ENCODE measurements at regions not wholly inside any gene's neighbourhood (a gene's known extent, or its start where the extent isn't known, plus 50 kb on each side); places are given as distances from the start of the nearest gene placed in this dataset.

GRCh38 chr13:44030615-44031014 is 150.9 kb downstream of the LACC1 start:
- DNase-seq, result no peak
- WGBS, 2 donors, result 80 to 89% methylated on average over 3 of the region's 3 CpGs
- no peak for ATAC-seq
- Histone ChIP-seq H3K4me3 (no peak overlapping the region), H3K27me3 (no peaks in the 10 kb centered on the region), H3K36me3 (no peaks in the 10 kb centered on the region), H3K4me1 (no peaks in the 10 kb centered on the region), H3K9me3 (no peaks in the 10 kb centered on the region), H3K27ac (no peak overlapping the region)
- FAIRE-seq, result no peak
- TF ChIP-seq CTCF (IDR thresholded peaks at IDR 0.05), result no peak
- intact Hi-C loops (cut with DNase I), result no loop called here

GRCh38 chr13:44031555-44031954 is 151.9 kb downstream of the LACC1 start:
- Histone ChIP-seq H3K27ac (no peak overlapping the region), H3K36me3 (no peaks in the 10 kb centered on the region), H3K4me1 (no peaks in the 10 kb centered on the region), H3K27me3 (no peaks in the 10 kb centered on the region), H3K4me3 (no peak overlapping the region), H3K9me3 (no peaks in the 10 kb centered on the region)
- intact Hi-C loops (cut with DNase I), result no loop called here
- TF ChIP-seq CTCF (IDR thresholded peaks at IDR 0.05), result no peak
- no peak for ATAC-seq
- FAIRE-seq, result no peak
- WGBS, 2 donors, result 91 to 93% methylated on average over 2 of the region's 2 CpGs
- no peak for DNase-seq

- Histone ChIP-seq H3K4me3 (no peak overlapping the region), H3K36me3 (no peaks in the 10 kb centered on the region), H3K4me1 (no peaks in the 10 kb centered on the region), H3K27me3 (no peaks in the 10 kb centered on the region), H3K27ac (no peak overlapping the region), H3K9me3 (no peaks in the 10 kb centered on the region)
- FAIRE-seq, result no peak
- DNase-seq, result no peak
- ATAC-seq, result no peak
- intact Hi-C loops (cut with DNase I), result no loop called here
- no peak for TF ChIP-seq CTCF (IDR thresholded peaks at IDR 0.05)
- WGBS, 2 donors, result 71 to 79% methylated on average over 3 of the region's 3 CpGs
Observed at GRCh38 chr13:44032802-44033201, 153.1 kb downstream of the LACC1 start.

- TF ChIP-seq CTCF (IDR thresholded peaks at IDR 0.05), result no peak
- Histone ChIP-seq H3K27me3 (no peaks in the 10 kb centered on the region), H3K9me3 (no peaks in the 10 kb centered on the region), H3K4me1 (no peaks in the 10 kb centered on the region), H3K27ac (no peak overlapping the region), H3K4me3 (no peak overlapping the region), H3K36me3 (no peaks in the 10 kb centered on the region)
- DNase-seq (no peak), ATAC-seq (no peak), FAIRE-seq (no peak)
- intact Hi-C loops (cut with DNase I), result no loop called here
- WGBS, 2 donors, result 90 to 97% methylated on average over 1 of the region's 1 CpG
Observed at GRCh38 chr13:44035400-44035799, 155.7 kb downstream of the LACC1 start.

GRCh38 chr13:44040070-44040817 is 160.5 kb downstream of the LACC1 start:
- peak overlapping the region in 1 of 4 donors; percentile 24 for H3K27ac ChIP-seq
- H3K27me3 ChIP-seq, result no peaks in the 10 kb centered on the region
- WGBS, 2 donors, result 85 to 88% methylated on average over 1 of the region's 1 CpG
- H3K36me3 ChIP-seq, result no peaks in the 10 kb centered on the region
- intact Hi-C loops (cut with DNase I), result loop anchor here in 1 of 3 donors (10.0 kb wide), 1 partner anchor 125 kb away; no protein-coding TSS in a partner anchor
- ATAC-seq, result peak in 2 of 4 donors; percentile 19 to 46
- no peak overlapping the region for H3K4me3 ChIP-seq
- FAIRE-seq, result peak; percentile 89
- no peak for TF ChIP-seq CTCF (IDR thresholded peaks at IDR 0.05)
- no peak for DNase-seq
- H3K4me1 ChIP-seq, result no peaks in the 10 kb centered on the region
- no peaks in the 10 kb centered on the region for H3K9me3 ChIP-seq
